HG02763 (cell line): ENCODE measurements at regions not wholly inside any gene's neighbourhood (a gene's known extent, or its start where the extent isn't known, plus 50 kb on each side); places are given as distances from the start of the nearest gene placed in this dataset.
"Not testable (repeated sequence)": the region's sequence is repeated elsewhere in the genome, so short reads cannot be mapped to it uniquely, and the experiment has no call there.

Experiments used
- ATAC-seq: cut with Tn5 transposase; IDR thresholded peaks from one replicate; pipeline ENCODE4 v1.9.1; 2021; ENCODE audit warnings: mild to moderate bottlenecking, moderate library complexity; ENCODE audit not compliant: unreplicated experiment

DNA sequence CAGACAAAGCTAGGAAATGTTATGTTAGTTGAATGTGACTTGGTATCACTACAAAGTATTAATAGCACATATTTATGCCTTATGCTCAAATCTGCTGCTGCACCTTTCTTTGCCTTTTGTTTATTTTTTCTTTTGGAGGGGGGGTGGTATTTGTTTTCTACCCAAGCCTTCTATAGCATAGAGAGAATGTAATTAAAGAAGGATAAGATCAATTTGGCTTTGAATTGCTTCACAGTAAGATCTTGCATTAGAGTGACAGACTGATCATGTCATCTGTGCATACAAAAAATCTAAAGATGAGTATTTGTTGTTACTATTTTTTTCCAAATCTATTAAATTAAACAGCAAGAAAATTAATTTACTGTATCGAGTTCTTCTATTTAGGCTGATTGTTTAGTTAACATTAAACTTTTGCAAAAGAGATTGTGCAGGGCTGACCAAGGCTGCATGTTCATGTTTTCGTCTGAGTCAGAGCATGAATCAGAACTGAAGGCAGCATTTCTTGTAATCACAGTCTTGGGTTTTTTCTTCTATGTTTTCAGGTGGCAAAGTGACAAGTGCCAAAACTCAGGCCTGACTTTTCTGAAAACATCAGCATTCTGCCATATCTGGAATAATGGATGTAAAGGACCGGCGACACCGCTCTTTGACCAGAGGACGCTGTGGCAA, 1007.1 kb upstream of the WWC1 start:
- no peak for ATAC-seq

DNA sequence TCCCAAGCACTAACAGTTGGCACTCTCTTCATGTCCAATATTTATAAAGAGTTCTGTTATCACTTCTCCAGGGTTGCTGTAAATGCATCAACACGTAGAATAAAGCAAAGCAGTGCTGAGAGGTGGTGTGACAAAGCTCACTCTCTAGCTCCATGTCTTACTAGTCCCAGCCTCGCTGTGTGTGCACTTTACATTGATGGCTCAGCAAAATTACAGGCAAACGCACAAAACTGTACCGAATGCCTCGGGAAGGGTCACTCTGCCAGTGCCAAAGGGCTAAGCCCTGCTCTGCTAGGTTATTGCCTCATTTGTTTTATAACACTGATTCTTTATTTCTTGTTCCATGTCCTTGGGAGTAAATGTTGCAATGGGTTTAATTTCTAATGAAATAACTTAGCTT, 1005.9 kb upstream of the WWC1 start:
- no peak for ATAC-seq

DNA sequence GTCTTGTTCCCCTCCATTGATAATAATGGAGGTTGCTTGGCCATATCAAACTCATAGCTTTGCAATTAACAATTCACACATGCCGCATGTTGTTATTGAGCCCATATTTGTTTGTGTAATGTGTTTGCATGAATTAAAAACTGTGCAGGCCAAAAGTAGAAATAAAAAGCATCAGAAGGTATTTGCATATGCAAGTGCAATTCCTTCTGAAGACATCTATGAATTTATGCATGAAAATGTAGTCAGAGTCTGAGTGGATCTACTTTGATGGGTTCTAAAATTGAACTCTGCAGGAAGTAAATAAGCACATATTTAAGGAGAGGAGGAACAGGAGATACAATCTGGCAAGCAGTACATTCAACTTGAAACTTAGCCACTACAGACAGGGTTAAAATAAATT, 1004.6 kb upstream of the WWC1 start:
- ATAC-seq = no peak

DNA sequence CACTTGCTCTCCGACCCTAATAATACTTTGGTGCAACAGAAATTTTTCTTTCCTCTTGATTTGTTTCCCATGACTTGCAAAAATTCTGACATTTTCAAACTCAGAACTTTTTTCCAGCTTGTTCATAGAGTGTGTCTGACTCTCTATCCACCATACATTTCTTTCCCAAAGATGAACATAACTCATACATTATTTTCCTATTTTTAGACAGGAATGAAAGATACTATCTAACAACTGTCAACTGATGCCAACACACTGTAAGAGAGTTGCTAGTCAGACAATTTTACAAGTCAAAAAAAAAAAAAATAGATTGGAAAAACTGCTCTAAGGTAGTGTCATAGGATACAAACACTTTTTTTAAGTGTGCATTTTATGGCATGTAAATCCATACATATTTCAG, 1001.0 kb upstream of the WWC1 start:
- ATAC-seq = no peak

DNA sequence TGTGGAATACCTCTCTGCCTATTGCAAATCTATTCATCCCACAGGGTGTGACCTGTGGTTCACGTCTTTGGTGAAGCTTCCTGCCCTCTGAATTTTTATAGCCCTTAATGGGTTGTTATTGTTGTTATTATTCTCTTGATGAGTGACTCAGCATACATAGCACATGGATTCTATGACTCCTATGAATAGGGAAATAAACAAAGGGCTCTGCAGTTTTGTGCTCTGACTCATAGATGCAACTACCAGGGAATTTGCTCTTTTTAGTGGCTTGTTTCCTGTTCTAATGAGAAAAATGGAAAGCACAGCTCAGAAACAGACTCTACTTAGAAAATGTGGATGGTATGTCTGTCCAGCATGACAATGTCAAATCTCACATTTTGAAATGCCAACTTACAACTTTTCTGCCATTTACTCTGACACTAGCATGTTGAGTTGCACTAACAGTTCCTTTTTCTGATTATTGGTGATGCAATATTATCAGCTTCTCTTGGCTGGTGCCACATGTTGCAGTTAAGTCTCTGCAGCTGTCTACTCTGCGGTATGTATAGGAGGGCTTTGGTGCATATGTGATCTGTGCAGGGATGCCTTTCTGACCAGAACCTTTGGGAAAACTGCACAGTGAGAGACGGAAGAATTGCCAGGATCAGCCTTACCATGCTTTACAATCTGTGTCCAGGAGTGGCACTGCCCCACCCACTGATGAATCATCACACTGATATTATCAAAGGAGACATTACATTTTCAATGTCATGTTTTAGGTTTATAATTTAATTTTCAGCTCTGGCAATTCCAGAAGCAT, 996.4 kb upstream of the WWC1 start:
- no peak for ATAC-seq

DNA sequence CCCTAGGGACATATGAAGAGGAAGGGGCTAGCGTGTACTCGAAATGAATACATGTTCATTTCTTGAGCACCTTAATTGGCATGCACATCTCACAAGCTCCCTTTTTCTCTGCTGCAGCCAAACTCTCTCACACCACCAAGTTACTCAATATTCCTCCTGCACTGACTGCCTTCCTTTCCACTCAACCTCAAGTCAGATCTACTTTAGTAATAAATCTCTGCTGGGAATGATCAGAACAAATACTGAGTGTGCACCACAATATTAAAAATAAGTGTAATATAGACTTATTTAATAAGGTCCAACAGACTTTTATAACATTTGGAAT, 995.8 kb upstream of the WWC1 start:
- ATAC-seq = no peak

DNA sequence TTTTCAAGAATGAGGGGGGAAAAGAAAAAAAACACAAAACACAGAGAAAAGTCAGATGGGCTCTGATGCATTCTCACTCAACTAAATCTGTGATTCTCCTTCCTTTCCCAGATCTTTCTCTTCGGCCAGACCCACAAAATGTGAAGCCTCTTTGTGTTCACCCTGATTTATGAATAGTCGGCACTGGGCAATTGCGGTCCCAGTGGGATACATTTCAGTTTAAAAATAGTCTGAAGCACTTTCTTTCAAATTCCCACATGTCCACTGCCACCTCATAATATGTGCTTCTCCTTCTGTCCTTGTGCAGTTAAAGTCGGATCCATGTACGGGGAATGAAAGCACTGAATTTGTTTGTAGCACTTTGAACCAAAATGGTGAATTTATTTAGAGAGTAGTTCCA, 995.4 kb upstream of the WWC1 start:
- ATAC-seq = no peak

DNA sequence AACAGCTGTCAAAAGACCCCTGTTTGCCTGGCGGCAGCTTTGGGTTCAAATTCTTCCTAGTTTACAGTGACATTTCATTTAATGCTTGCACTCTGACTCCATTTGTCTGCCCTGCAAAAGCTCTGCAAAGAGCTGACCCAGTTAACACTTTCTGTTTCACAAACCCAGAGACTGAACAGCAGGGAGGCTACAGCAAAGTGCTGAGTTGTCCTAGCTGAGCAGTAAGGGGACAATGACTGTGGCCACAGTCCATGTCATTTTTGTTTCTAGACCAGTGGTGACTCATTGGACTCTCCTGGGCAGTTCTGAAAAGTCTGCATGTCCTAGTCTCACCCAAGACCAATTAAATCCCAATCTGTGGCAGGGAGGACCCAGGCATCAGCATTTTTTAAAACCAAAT, 994.8 kb upstream of the WWC1 start:
- no peak for ATAC-seq

DNA sequence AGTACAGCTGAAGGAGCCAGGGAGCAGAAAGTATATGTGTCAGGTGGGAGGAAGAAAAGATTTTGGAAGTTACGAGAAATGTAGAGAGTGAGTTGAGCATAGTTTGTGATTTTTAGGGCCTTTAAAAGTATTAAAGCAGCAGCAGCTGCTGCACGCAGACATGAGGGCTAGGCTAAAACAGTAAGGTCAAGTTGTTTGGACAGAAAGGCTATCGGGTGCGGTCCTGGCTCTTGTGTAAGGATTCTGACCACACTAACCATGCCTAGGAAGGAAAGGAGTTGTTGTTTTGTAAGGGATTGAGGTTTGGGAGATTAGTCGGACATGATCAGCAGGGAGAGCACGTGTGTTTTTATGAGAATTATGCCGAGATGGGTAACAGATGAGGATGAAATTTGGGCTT, 991.6 kb upstream of the WWC1 start:
- ATAC-seq = not testable (repeated sequence)

DNA sequence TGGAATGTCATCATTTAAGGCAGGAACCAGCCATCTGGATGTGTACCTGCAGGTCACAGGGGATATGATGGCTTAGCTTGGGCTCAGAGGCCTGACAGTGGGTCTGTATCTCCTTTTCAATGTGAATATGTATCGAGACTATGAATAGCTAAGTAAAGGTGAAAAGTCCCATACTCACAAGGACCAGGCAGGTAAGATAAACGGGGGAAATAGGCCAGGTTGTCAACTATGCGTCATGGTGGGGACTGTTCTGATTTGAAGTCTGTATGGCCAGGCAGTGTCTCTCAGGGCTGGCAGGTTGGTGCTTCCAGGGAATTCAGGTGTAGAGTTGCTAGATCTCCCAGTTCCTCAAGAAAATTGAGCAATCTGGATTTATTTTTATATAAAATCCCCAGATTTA, 987.9 kb upstream of the WWC1 start:
- ATAC-seq = no peak

DNA sequence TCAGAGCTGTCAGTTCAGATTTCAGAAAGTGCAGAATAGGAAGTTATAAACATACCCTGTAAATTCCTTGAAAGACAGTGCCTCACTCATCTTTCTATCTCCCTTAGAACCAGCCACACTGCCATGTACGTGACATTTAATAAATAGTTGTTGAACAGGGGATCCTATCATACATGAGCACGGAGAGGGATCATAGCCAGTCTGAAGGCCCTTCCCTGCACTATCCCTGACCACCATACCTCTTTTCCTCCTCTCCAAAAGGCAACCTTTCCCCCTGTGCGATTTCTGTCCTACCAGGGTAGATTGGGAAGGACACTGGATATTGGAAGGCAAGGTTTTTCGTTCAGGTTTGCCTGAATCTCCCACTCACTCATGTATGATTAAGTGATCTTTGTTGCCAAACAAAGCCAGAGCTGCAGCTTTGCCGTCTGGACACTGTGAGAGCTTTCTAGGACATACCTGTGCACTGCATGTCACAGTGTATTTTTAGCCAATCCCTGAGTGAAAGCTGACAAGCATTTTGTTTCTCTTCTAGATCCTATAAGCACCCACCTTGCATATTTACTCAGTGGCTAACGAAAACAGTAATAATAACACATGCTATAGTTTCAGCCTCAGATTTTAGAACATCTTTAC, 986.5 kb upstream of the WWC1 start:
- no peak for ATAC-seq

DNA sequence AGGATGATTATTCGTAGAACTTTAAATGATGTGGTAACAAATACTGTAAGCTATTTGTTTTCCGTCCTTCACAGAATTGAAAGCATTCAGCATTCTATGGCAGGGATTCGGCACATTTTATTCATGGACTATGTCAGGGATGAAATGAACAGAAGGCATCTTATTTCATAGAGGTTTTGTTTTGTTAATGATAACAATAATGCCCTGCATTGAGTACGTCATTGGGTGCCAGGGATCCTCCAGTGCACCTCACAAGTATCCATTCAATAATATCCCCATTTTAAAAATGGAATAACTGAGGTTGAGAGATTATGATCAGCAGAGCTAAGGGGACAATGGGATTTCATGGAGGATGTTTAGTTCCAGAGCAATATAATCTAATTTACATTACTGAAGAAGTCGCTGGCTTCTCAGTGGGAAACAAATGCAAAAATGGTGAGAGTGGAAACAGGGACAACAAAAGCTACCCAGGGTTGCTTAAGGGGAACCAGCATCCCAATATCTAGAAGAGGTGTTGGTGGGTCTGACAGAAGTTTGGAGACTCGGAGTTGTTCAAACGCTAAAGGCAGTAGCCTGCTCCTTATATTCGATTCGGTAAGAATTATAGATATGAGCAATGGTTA, 985.7 kb upstream of the WWC1 start:
- no peak for ATAC-seq

DNA sequence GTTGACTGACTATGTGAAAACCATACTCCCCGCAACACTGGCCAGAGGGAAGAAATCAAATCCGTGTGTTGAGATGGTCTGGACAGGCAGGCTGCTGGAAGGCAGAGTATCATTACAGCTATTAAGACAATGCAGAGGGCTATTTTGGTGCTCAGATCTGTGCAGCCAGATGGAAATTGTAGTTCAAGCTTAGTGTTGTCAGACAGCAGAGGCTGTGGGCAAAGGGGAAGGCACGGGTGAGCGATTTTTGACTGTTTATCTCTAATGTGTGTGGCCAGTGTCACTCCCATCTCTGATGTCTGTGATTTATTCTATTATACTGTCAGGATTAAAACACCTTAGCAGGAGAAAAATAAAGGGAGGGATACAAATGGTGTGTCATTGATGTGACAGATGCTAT, 984.4 kb upstream of the WWC1 start:
- no peak for ATAC-seq

DNA sequence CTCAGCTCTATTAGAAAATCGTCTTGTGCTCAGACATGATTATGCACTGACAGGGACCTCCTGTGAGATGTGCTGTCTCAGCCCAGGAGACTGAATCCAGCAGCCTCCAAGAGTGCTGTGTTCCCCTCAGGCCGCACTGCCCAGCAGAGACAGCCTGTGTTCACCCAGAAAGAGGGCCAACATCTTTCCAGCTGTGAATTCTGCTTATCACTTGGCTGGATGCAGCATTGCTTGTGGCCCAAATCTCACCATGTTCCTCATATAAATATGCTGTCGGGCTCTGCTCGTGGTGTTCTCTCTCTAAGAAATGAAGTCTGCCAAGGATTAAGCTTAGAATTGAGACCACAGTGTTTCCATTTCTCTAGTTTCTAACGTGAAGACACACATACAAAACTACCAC, 983.0 kb upstream of the WWC1 start:
- ATAC-seq = no peak

DNA sequence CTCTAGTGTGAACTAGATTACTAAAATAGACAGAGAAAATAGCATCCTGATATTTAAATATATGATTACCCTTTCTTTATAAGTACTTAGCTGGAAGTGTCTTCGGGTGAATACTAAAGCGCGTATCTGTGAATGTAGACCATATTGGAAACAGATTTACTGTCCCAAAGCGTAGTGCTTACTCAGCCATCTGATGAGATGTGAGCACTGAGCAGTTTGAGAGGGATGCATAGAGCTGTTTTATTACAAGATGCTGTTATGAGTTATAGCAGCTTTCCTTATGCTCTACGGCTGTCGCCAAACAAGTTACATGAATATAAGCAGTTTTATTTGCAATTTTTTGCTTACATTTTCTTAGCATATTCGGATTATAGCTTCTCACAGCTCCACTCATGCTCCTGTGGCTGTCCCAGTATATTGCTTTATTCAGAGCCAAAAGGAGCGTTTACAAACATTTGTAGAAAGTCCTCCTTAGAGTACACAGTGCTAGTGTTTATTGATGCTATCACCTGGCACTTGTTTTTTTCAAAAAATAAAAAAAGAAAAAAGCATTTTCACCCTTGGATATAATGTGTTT, 981.4 kb upstream of the WWC1 start:
- no peak for ATAC-seq

DNA sequence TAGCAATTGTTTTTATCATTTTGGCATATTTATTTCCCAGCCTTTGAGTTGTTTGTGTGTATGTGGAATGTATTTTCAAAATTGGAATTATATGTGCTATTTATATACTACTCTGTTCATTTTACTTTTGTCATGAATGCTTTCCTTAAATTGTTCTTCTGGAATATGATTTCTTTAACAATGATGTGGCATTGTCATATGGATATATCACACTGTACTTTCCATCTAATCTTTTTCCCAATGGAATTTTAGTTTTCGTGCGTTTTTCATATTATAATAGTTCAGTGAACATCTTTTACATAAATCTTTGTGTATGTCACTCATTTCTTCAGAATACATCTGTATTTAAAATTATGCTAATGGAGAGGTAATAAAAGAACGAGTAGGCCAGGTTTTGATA, 980.1 kb upstream of the WWC1 start:
- ATAC-seq = no peak

DNA sequence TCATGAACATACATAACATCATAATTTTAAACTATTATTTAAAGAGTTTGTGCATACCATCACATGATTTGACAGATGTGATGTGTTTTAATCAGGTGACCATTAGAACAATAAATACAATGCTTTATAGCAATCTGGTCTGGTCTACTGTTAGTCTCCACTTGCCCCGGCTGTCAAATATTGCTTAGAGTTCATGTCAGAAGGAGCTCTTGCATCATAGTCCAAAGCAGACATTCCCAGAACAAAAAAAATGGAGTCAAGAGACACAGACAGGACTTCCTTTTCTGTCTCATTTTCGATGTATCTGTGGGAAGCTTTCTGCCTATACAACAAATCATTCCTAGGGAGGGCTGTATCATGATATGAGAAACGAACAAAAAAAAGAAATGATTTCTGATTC, 979.2 kb upstream of the WWC1 start:
- no peak for ATAC-seq

DNA sequence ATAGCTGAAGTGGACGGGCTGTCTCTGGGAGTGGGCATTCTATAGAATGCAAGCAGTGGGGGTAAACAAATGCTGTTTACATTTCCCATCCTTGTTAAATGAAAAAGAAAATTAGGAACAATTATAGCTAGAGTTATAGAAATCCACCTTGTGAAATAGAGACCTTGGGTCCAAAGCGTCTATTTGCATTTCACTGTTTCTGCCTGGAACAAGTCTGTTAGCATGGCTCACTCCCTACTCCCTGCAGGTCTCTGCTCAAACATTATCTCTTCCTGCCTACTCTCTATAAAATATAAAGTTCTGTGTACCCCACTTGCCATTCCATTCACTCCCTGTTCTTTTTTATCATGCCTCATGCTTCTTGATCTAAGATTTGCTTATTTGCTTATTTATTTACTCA, 975.7 kb upstream of the WWC1 start:
- ATAC-seq = no peak

DNA sequence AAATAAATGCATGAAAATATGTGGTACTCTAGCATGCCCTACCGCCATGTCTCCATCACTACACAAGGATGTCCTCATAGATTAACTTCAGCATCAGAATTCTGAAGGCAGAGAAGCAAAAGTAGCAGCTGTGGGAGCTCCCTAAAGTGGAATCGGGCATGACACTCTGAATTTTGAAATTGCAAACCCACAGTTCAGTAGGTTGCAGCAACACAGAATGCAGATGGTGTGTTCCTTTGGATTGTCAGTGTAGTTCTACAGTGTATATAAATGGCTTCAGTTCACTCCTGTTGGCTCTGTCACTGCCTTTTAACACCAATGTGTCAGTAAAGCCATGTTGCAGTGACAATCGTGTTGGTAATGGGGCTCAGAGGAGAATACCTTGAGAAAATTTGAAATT, 973.6 kb upstream of the WWC1 start:
- ATAC-seq = no peak

DNA sequence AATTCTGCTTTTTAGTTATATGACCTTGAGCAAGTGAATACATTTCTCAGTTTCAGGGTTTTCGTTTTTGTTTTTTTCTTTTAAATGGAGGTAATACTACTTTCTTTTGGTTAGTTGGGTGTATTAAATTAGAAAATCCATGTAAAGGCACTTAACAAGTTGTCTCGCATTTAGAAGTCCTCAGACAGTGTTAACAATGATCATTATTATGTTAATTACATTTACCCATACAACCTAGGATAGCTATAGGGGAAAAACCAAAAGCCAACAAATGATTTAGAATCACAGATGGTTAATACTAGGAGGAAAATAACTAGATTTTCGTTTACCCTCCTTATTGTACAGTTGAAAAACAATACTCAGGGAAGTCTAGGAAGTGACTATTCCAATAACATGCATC, 972.2 kb upstream of the WWC1 start:
- ATAC-seq = no peak

DNA sequence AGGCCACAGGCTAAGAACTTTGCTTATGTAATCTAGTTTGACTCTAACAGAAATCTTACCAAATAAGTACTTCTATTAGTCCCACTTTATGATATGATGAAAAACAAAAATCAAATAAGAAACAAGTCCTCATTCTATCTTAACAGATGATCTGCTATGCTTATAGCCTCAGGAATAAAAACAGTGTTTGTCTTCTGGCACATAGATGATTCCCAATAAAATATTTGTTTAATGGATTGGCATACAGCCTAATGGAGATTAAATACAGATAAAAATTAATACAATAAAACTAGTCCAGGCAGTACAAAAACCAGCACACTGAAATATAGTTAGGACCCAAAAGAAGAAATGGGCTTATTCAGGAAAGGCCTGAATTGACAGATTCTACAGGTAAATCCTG, 971.4 kb upstream of the WWC1 start:
- no peak for ATAC-seq

DNA sequence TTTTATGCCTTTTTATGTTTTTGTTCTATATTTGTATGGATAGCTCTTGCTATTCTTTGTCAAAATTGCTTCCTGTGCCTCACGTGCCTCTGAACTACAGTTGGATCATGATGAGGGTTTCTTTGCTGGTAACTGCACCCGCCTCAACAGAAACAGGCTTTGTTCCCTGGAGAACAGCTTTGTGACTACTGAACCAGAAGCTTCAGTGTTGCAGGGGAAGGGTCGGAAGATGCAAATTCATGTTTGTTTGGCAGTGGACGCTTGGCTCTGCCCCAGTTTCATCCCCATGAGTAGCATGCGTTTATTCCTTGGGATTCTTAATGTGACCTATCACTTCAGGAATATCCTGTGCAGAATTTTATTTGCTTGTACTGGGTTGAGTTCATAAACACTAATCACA, 959.1 kb upstream of the WWC1 start:
- no peak for ATAC-seq
